ENCODE measurements at regions not wholly inside any gene's neighbourhood (a gene's known extent, or its start where the extent isn't known, plus 50 kb on each side); places are given as distances from the start of the nearest gene placed in this dataset.
A peak's percentile ranks its signal among the peaks of the same experiment; 100 is the strongest.
"Not testable (repeated sequence)": the region's sequence is repeated elsewhere in the genome, so short reads cannot be mapped to it uniquely, and the experiment has no call there.

GRCh38 chr21:13514308-13514707 lies 95.3 kb upstream of the POTED start:
- peaks cover 5 to 10% of the 10 kb centered on the region in 2 donors for H3K9me3 Mint-ChIP-seq
- not testable (repeated sequence) for ATAC-seq, H3K27me3 Mint-ChIP-seq, DNase-seq, H3K4me1 Mint-ChIP-seq, H3K27ac Mint-ChIP-seq, H3K4me3 Mint-ChIP-seq

GRCh38 chr21:13515980-13516379 lies 93.6 kb upstream of the POTED start:
- not testable (repeated sequence) for H3K4me3 Mint-ChIP-seq, H3K27me3 Mint-ChIP-seq, ATAC-seq, DNase-seq, H3K4me1 Mint-ChIP-seq, H3K27ac Mint-ChIP-seq
- H3K9me3 Mint-ChIP-seq = peaks cover 5 to 10% of the 10 kb centered on the region in 2 donors

GRCh38 chr21:13519971-13520370 lies 89.6 kb upstream of the POTED start:
- H3K4me1 Mint-ChIP-seq, H3K27ac Mint-ChIP-seq, H3K27me3 Mint-ChIP-seq, DNase-seq, H3K4me3 Mint-ChIP-seq, ATAC-seq: not testable (repeated sequence)
- peaks cover 5 to 10% of the 10 kb centered on the region in 2 donors for H3K9me3 Mint-ChIP-seq

GRCh38 chr21:13525015-13525414 lies 84.6 kb upstream of the POTED start:
- not testable (repeated sequence) for ATAC-seq, H3K4me3 Mint-ChIP-seq, H3K9me3 Mint-ChIP-seq, DNase-seq, H3K4me1 Mint-ChIP-seq, H3K27me3 Mint-ChIP-seq, H3K27ac Mint-ChIP-seq

GRCh38 chr21:13529082-13529481 lies 80.5 kb upstream of the POTED start:
- not testable (repeated sequence) for ATAC-seq, H3K4me1 Mint-ChIP-seq, H3K4me3 Mint-ChIP-seq, H3K27ac Mint-ChIP-seq, H3K27me3 Mint-ChIP-seq, DNase-seq, H3K9me3 Mint-ChIP-seq

GRCh38 chr21:13529674-13530073 lies 79.9 kb upstream of the POTED start:
- DNase-seq, H3K27me3 Mint-ChIP-seq, H3K4me3 Mint-ChIP-seq, H3K9me3 Mint-ChIP-seq, H3K4me1 Mint-ChIP-seq, ATAC-seq, H3K27ac Mint-ChIP-seq: not testable (repeated sequence)

GRCh38 chr21:13530697-13531096 lies 78.9 kb upstream of the POTED start:
- H3K4me3 Mint-ChIP-seq, H3K27ac Mint-ChIP-seq, DNase-seq, H3K4me1 Mint-ChIP-seq, H3K9me3 Mint-ChIP-seq, ATAC-seq, H3K27me3 Mint-ChIP-seq: not testable (repeated sequence)

GRCh38 chr21:13543482-13543881 lies 66.1 kb upstream of the POTED start:
- not testable (repeated sequence) for DNase-seq, H3K4me3 Mint-ChIP-seq, H3K27me3 Mint-ChIP-seq, H3K27ac Mint-ChIP-seq, H3K4me1 Mint-ChIP-seq, ATAC-seq, H3K9me3 Mint-ChIP-seq

- H3K4me1 Mint-ChIP-seq, DNase-seq, H3K27ac Mint-ChIP-seq, H3K27me3 Mint-ChIP-seq, H3K9me3 Mint-ChIP-seq, H3K4me3 Mint-ChIP-seq: not testable (repeated sequence)
- peak; percentile 91 for ATAC-seq
These were observed 64.1 kb upstream of the POTED start for GRCh38 chr21:13545525-13545924.
